SH-SY5Y (cell line): ENCODE measurements at regions not wholly inside any gene's neighbourhood (a gene's known extent, or its start where the extent isn't known, plus 50 kb on each side); places are given as distances from the start of the nearest gene placed in this dataset.

Experiments used
- GATA2 ChIP-seq: IDR thresholded peaks from 2 replicates; pipeline ENCODE4 v1.6.1; 2011; ENCODE audit warnings: mild to moderate bottlenecking, low read depth, low read length
- GATA3 ChIP-seq: IDR thresholded peaks from 2 replicates; pipeline ENCODE4 v1.6.1; 2011; ENCODE audit warnings: low read depth, mild to moderate bottlenecking, low read length, moderate library complexity

- TF ChIP-seq GATA2, result no peak
- no peak for TF ChIP-seq GATA3
Observed at GRCh38 chrX:39805825-39806224, 291.9 kb downstream of the BCOR start.
